ENCODE measurements at regions not wholly inside any gene's neighbourhood (a gene's known extent, or its start where the extent isn't known, plus 50 kb on each side); places are given as distances from the start of the nearest gene placed in this dataset.

DNA sequence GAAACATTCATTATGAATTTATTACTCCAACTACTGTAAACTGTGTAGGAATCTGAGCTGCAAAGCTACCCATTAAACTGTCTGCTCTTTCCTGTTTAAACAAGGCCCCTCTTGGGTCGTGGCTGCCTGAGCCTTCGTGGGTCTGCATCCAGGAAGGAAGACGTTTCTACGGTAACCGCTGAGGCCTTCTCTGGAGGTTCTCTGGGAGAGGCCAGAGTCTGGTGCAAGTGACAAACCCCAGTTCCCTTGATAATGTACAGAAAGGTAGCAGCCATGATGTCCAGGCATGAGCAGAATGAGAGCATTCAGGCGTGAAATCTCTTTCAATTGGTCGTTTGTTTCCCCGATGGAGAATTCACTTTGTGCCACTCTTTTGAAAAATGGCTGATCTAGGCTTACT is 350.2 kb downstream of the PLPP3 start:
- FAIRE-seq: no peak
- no peak for ATAC-seq
- no peak overlapping the region for H3K9ac ChIP-seq (ENCODE audit: control insufficient read depth, insufficient read depth, low read length)
- no peaks in the 10 kb centered on the region for H3K36me3 ChIP-seq (ENCODE audit: control insufficient read depth in 2 of 2, insufficient read depth in 2 of 2, low read length in 1 of 2)
- H3K4me1 ChIP-seq (ENCODE audit: control insufficient read depth, insufficient read depth, low read length): no peaks in the 10 kb centered on the region
- CTCF ChIA-PET: interaction anchor here (0.9 to 1.3 kb wide), 2 partner anchors 23 to 52 kb away, joined by 3 to 4 read pairs; no protein-coding TSS in a partner anchor
- H3K9me3 ChIP-seq (replicated peaks; ENCODE audit: control insufficient read depth, insufficient read depth, low read length): no peaks in the 10 kb centered on the region
- TF ChIP-seq JUNB (IDR thresholded peaks at IDR 0.05): no peak
- no peak for TF ChIP-seq POLR2A (IDR thresholded peaks at IDR 0.05; ENCODE audit: low read depth, low read length)
- TF ChIP-seq ZNF207 (IDR thresholded peaks at IDR 0.05; ENCODE audit: borderline replicate concordance): no peak
- no peak for TF ChIP-seq STAT1 (conservative IDR thresholded peaks at IDR 0.05)
- no peak for TF ChIP-seq TARDBP (IDR thresholded peaks at IDR 0.05; ENCODE audit: borderline replicate concordance)
- TF ChIP-seq SREBF2 (IDR thresholded peaks at IDR 0.05; ENCODE audit: low read length): no peak
- no peak for TF ChIP-seq BRCA1 (IDR thresholded peaks at IDR 0.05; ENCODE audit: low read depth, low read length)
- POLR2A ChIA-PET: interaction anchor here (1.0 to 1.4 kb wide), 2 partner anchors 9 to 14 kb away, joined by 3 to 6 read pairs; no protein-coding TSS in a partner anchor
- H3K4me2 ChIP-seq (ENCODE audit: control insufficient read depth, insufficient read depth): no peak overlapping the region
- 25% methylated on average over 8 of the region's 8 CpGs for WGBS (ENCODE audit: insufficient coverage, insufficient replicate concordance, low lambda C conversion rate, missing lambda C conversion rate)
- H3K27ac ChIP-seq (ENCODE audit: control insufficient read depth, insufficient read depth): no peak overlapping the region
- no peak overlapping the region for H2AFZ ChIP-seq (ENCODE audit: control insufficient read depth, low read depth, low read length)
- no peak overlapping the region for H3K4me3 ChIP-seq
- no peaks in the 10 kb centered on the region for H4K20me1 ChIP-seq (ENCODE audit: control insufficient read depth, insufficient read depth)
- BruUV-seq (replicated peaks): no TSS peak
- in situ Hi-C loops (cut with MboI) (no loop called here), intact Hi-C loops (cut with micrococcal nuclease; ENCODE audit: unreplicated experiment) (no loop called here)
- no peaks in the 10 kb centered on the region for H3K27me3 ChIP-seq (replicated peaks in 1 of 2; ENCODE audit: control insufficient read depth in 2 of 2, insufficient read depth in 2 of 2, low read length in 1 of 2)
- RAD21 ChIA-PET (ENCODE audit: unreplicated experiment): interaction anchor here (1.3 to 2.0 kb wide), 2 partner anchors 96 to 122 kb away, joined by 3 to 4 read pairs; no protein-coding TSS in a partner anchor
- no peak for DNase-seq (ENCODE audit: low read depth, low spot score)
- SMC1A ChIA-PET (ENCODE audit: uncharacterized antibody, unreplicated experiment): interaction anchor here (1.0 to 2.7 kb wide), 10 partner anchors 10 to 105 kb away, joined by 3 to 12 read pairs (median 3); no protein-coding TSS in a partner anchor
- H3K79me2 ChIP-seq (ENCODE audit: control insufficient read depth, insufficient read depth, low read length): no peaks in the 10 kb centered on the region

DNA sequence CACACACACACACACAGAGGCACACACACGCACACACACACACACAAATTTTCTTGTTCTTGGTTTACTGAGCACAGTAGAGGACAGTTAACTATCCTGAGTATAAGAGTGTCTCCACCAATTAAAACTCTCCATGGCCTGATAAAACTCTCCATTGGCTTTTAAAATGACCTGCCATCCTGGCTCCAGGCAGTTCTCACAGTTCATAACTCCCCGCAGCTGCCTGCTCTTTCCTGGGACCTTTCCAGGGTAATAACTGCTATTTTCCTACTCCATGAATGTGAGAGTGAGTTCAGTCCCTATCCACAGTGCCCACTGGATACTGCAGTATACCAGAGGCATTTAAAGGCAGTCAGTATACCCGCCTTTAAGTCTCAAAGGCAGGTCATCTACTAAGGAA is 351.5 kb downstream of the PLPP3 start:
- FAIRE-seq: no peak
- no peaks in the 10 kb centered on the region for H3K79me2 ChIP-seq (ENCODE audit: control insufficient read depth, insufficient read depth, low read length)
- no peak overlapping the region for H3K4me3 ChIP-seq
- 5% methylated on average over 3 of the region's 3 CpGs for WGBS (ENCODE audit: insufficient coverage, insufficient replicate concordance, low lambda C conversion rate, missing lambda C conversion rate)
- intact Hi-C loops (cut with micrococcal nuclease; ENCODE audit: unreplicated experiment): no loop called here
- CTCF ChIA-PET: no interaction called here
- no peaks in the 10 kb centered on the region for H4K20me1 ChIP-seq (ENCODE audit: control insufficient read depth, insufficient read depth)
- no peak overlapping the region for H3K9ac ChIP-seq (ENCODE audit: control insufficient read depth, insufficient read depth, low read length)
- no peak overlapping the region for H2AFZ ChIP-seq (ENCODE audit: control insufficient read depth, low read depth, low read length)
- no peaks in the 10 kb centered on the region for H3K4me1 ChIP-seq (ENCODE audit: control insufficient read depth, insufficient read depth, low read length)
- no peak for ATAC-seq
- in situ Hi-C loops (cut with MboI): no loop called here
- H3K4me2 ChIP-seq (ENCODE audit: control insufficient read depth, insufficient read depth): no peak overlapping the region
- DNase-seq (ENCODE audit: low read depth, low spot score): no peak
- no peaks in the 10 kb centered on the region for H3K27me3 ChIP-seq (replicated peaks in 1 of 2; ENCODE audit: control insufficient read depth in 2 of 2, insufficient read depth in 2 of 2, low read length in 1 of 2)
- H3K36me3 ChIP-seq (ENCODE audit: control insufficient read depth in 2 of 2, insufficient read depth in 2 of 2, low read length in 1 of 2): no peaks in the 10 kb centered on the region
- RAD21 ChIA-PET (ENCODE audit: unreplicated experiment): interaction anchor here (2.0 kb wide), 1 partner anchor 95 kb away, joined by 4 read pairs; no protein-coding TSS in a partner anchor
- SMC1A ChIA-PET (ENCODE audit: uncharacterized antibody, unreplicated experiment): interaction anchor here (0.6 to 2.7 kb wide), 5 partner anchors 8 to 94 kb away, joined by 3 to 12 read pairs (median 3); no protein-coding TSS in a partner anchor
- H3K27ac ChIP-seq (ENCODE audit: control insufficient read depth, insufficient read depth): no peak overlapping the region
- POLR2A ChIA-PET: interaction anchor here (0.5 to 1.4 kb wide), 3 partner anchors 8 to 339 kb away, joined by 3 to 6 read pairs (median 6); no protein-coding TSS in a partner anchor
- no peaks in the 10 kb centered on the region for H3K9me3 ChIP-seq (replicated peaks; ENCODE audit: control insufficient read depth, insufficient read depth, low read length)
- BruUV-seq (replicated peaks): no TSS peak
- TF ChIP-seq NFYA (IDR thresholded peaks at IDR 0.05; ENCODE audit: borderline replicate concordance, low read depth, low read length) (no peak), PAX8 (IDR thresholded peaks at IDR 0.05) (no peak), TARDBP (IDR thresholded peaks at IDR 0.05; ENCODE audit: borderline replicate concordance) (no peak), CBX5 (IDR thresholded peaks at IDR 0.05; ENCODE audit: low read depth) (no peak), ZNF207 (IDR thresholded peaks at IDR 0.05; ENCODE audit: borderline replicate concordance) (no peak), TCF12 (IDR thresholded peaks at IDR 0.05; ENCODE audit: low read depth, low read length) (no peak), SREBF2 (IDR thresholded peaks at IDR 0.05; ENCODE audit: low read length) (no peak), CHD4 (IDR thresholded peaks at IDR 0.05) (no peak), STAT3 (IDR thresholded peaks at IDR 0.05; ENCODE audit: low read depth, low read length) (no peak), IKZF1 (conservative IDR thresholded peaks at IDR 0.05) (no peak), CEBPB (IDR thresholded peaks at IDR 0.05; ENCODE audit: borderline replicate concordance in 1 of 2, low read depth in 2 of 2, low read length in 2 of 2) (no peak), TAF1 (IDR thresholded peaks at IDR 0.05; ENCODE audit: borderline replicate concordance, low read depth, low read length) (no peak), MYC (IDR thresholded peaks at IDR 0.05; ENCODE audit: insufficient read depth, insufficient read length, insufficient replicate concordance, low read length, severe bottlenecking) (no peak), POU2F2 (IDR thresholded peaks at IDR 0.05; ENCODE audit: borderline replicate concordance, low read depth, low read length) (no peak), SREBF1 (IDR thresholded peaks at IDR 0.05; ENCODE audit: low read length) (no peak)
- TF ChIP-seq, protein P1, sequence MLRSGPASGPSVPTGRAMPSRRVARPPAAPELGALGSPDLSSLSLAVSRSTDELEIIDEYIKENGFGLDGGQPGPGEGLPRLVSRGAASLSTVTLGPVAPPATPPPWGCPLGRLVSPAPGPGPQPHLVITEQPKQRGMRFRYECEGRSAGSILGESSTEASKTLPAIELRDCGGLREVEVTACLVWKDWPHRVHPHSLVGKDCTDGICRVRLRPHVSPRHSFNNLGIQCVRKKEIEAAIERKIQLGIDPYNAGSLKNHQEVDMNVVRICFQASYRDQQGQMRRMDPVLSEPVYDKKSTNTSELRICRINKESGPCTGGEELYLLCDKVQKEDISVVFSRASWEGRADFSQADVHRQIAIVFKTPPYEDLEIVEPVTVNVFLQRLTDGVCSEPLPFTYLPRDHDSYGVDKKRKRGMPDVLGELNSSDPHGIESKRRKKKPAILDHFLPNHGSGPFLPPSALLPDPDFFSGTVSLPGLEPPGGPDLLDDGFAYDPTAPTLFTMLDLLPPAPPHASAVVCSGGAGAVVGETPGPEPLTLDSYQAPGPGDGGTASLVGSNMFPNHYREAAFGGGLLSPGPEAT (IDR thresholded peaks at IDR 0.05; ENCODE audit: low read depth): no peak
